SK-N-SH treated with all-trans-retinoic acid at 6 μM for 48 hours (cell line): ENCODE measurements at regions not wholly inside any gene's neighbourhood (a gene's known extent, or its start where the extent isn't known, plus 50 kb on each side); places are given as distances from the start of the nearest gene placed in this dataset.

Experiments
- PPARA ChIP-seq: fragments of 250-450 bp; sonication (Bioruptor Pico); IDR thresholded peaks from 2 replicates; pipeline ENCODE4 v1.5.0; 2020; ENCODE audit warnings: mild to moderate bottlenecking, borderline replicate concordance
- SNAI2 ChIP-seq: fragments of 250-450 bp; sonication (Bioruptor Pico); IDR thresholded peaks from 2 replicates; pipeline ENCODE4 v1.5.0; 2020; ENCODE audit warnings: mild to moderate bottlenecking, moderate library complexity
- ZNF70 ChIP-seq: fragments of 450-650 bp; formaldehyde crosslinking; IDR thresholded peaks from 2 replicates; pipeline ENCODE4 v1.5.0; 2020; ENCODE audit warnings: mild to moderate bottlenecking, moderate library complexity

DNA sequence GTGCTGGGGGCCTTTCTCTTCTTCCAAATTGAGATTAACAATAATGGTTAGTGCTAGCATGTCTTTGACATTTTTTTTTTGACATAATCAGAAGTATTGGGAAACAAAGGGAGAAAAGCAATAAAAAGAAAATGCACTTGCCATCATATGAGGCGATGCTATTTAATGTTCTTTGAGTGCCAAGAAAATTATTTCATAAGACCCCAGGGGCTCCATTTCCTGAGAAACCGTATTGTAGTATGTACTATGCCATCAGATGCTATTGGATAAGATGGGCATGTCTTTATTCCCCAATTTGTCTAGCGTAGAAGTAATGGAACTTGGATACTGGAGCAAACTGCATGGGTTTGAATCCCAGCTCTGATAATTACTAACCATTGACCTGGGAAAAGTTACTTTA, 408.9 kb downstream of the ADRA2A start:
- TF ChIP-seq ZNF70 (CRISPR knock-in tag) (no peak), SNAI2 (CRISPR knock-in tag) (no peak), PPARA (CRISPR knock-in tag) (no peak)
